ENCODE measurements at regions not wholly inside any gene's neighbourhood (a gene's known extent, or its start where the extent isn't known, plus 50 kb on each side); places are given as distances from the start of the nearest gene placed in this dataset.

DNA sequence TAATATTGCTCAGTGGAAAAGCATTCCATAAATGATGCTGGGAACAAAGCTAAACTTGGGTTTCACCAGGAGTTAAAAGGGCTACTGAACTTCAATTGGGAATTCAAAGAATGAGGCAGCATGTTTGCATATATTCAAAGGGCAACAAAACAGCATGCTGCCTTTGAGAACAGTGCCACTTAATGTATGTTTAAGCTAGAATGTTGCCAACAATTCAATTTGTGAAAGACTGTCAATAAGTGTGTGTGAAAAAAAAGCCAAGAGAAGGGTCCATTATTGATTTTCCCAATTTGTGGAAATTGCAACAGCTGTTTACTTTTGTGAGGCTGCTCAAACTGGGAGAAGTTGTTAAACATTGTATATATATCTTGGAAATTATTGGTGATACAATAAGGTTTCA, 701.9 kb upstream of the ACTRT1 start:
- no peaks in the 10 kb centered on the region for H3K9me2 ChIP-seq (ENCODE audit: insufficient read depth, low read length)
- no peaks in the 10 kb centered on the region for H3K9me3 ChIP-seq (ENCODE audit: low read length)
- TF ChIP-seq MXI1 (conservative IDR thresholded peaks at IDR 0.05; ENCODE audit: poor library complexity, severe bottlenecking) (no peak), EZH2 (IDR thresholded peaks at IDR 0.05; ENCODE audit: borderline replicate concordance, insufficient read depth, low read length, poor library complexity, severe bottlenecking) (no peak), EP300 (conservative IDR thresholded peaks at IDR 0.05; ENCODE audit: poor library complexity, severe bottlenecking) (no peak)
- H3K27ac ChIP-seq (ENCODE audit: low read length): no peak overlapping the region
- H2AFZ ChIP-seq (ENCODE audit: low read depth, low read length): no peak overlapping the region
- H3K36me3 ChIP-seq (ENCODE audit: insufficient read depth, low read length): no peaks in the 10 kb centered on the region
- no peak overlapping the region for H3K4me2 ChIP-seq (ENCODE audit: low read length)
- no peak overlapping the region for H3K4me3 ChIP-seq (ENCODE audit: low read length)
- H3K27me3 ChIP-seq (ENCODE audit: insufficient read depth, low read depth, low read length): no peaks in the 10 kb centered on the region
- H3F3A ChIP-seq (ENCODE audit: insufficient read depth, low read length, poor library complexity, severe bottlenecking): no peaks in the 10 kb centered on the region
- H3K79me2 ChIP-seq (replicated peaks; ENCODE audit: insufficient read depth, low read length): no peaks in the 10 kb centered on the region
- H4K20me1 ChIP-seq (ENCODE audit: insufficient read depth): no peaks in the 10 kb centered on the region
- H3K9ac ChIP-seq (ENCODE audit: low read length): no peak overlapping the region

DNA sequence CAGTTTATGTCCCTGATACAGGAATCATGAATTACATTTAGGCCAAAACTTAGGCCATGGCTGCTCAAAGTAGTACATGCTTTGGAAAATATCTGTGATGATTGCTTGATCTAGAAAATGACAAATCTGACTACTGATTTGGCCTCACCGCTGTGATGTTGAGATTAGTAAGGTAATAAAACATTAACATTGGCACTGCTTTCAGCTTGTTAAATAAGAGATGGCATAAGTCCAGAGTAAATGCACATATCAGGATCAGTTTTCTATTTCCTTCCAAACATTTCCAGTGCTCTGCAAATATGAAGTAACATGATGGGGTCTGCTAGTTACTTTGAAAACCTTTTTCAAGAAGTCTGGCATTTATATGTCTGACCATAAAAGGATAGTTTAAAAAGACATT, 687.3 kb upstream of the ACTRT1 start:
- no peak for TF ChIP-seq EP300 (conservative IDR thresholded peaks at IDR 0.05; ENCODE audit: poor library complexity, severe bottlenecking)
- TF ChIP-seq SMC3 (conservative IDR thresholded peaks at IDR 0.05; ENCODE audit: poor library complexity): no peak
- TF ChIP-seq MXI1 (conservative IDR thresholded peaks at IDR 0.05; ENCODE audit: poor library complexity, severe bottlenecking): no peak
- no peak for TF ChIP-seq POLR2AphosphoS5 (IDR thresholded peaks at IDR 0.05)
- no peak for TF ChIP-seq EZH2 (IDR thresholded peaks at IDR 0.05; ENCODE audit: borderline replicate concordance, insufficient read depth, low read length, poor library complexity, severe bottlenecking)
- TF ChIP-seq TAF1 (IDR thresholded peaks at IDR 0.05; ENCODE audit: low read depth): no peak
- TF ChIP-seq RAD21 (conservative IDR thresholded peaks at IDR 0.05): no peak
- TF ChIP-seq, protein P1, sequence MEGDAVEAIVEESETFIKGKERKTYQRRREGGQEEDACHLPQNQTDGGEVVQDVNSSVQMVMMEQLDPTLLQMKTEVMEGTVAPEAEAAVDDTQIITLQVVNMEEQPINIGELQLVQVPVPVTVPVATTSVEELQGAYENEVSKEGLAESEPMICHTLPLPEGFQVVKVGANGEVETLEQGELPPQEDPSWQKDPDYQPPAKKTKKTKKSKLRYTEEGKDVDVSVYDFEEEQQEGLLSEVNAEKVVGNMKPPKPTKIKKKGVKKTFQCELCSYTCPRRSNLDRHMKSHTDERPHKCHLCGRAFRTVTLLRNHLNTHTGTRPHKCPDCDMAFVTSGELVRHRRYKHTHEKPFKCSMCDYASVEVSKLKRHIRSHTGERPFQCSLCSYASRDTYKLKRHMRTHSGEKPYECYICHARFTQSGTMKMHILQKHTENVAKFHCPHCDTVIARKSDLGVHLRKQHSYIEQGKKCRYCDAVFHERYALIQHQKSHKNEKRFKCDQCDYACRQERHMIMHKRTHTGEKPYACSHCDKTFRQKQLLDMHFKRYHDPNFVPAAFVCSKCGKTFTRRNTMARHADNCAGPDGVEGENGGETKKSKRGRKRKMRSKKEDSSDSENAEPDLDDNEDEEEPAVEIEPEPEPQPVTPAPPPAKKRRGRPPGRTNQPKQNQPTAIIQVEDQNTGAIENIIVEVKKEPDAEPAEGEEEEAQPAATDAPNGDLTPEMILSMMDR (IDR thresholded peaks at IDR 0.05; ENCODE audit: poor library complexity, severe bottlenecking): no peak
- TF ChIP-seq, protein P2, sequence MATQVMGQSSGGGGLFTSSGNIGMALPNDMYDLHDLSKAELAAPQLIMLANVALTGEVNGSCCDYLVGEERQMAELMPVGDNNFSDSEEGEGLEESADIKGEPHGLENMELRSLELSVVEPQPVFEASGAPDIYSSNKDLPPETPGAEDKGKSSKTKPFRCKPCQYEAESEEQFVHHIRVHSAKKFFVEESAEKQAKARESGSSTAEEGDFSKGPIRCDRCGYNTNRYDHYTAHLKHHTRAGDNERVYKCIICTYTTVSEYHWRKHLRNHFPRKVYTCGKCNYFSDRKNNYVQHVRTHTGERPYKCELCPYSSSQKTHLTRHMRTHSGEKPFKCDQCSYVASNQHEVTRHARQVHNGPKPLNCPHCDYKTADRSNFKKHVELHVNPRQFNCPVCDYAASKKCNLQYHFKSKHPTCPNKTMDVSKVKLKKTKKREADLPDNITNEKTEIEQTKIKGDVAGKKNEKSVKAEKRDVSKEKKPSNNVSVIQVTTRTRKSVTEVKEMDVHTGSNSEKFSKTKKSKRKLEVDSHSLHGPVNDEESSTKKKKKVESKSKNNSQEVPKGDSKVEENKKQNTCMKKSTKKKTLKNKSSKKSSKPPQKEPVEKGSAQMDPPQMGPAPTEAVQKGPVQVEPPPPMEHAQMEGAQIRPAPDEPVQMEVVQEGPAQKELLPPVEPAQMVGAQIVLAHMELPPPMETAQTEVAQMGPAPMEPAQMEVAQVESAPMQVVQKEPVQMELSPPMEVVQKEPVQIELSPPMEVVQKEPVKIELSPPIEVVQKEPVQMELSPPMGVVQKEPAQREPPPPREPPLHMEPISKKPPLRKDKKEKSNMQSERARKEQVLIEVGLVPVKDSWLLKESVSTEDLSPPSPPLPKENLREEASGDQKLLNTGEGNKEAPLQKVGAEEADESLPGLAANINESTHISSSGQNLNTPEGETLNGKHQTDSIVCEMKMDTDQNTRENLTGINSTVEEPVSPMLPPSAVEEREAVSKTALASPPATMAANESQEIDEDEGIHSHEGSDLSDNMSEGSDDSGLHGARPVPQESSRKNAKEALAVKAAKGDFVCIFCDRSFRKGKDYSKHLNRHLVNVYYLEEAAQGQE (IDR thresholded peaks at IDR 0.05; ENCODE audit: borderline replicate concordance): no peak
- Histone ChIP-seq H3K9ac (ENCODE audit: low read length) (no peak overlapping the region), H3K27me3 (ENCODE audit: insufficient read depth, low read depth, low read length) (no peaks in the 10 kb centered on the region), H3K4me3 (ENCODE audit: low read length) (no peak overlapping the region), H2AFZ (ENCODE audit: low read depth, low read length) (no peak overlapping the region), H3K79me2 (replicated peaks; ENCODE audit: insufficient read depth, low read length) (no peaks in the 10 kb centered on the region), H3K36me3 (ENCODE audit: insufficient read depth, low read length) (no peaks in the 10 kb centered on the region), H3K4me2 (ENCODE audit: low read length) (no peak overlapping the region), H3F3A (ENCODE audit: insufficient read depth, low read length, poor library complexity, severe bottlenecking) (no peaks in the 10 kb centered on the region), H3K9me2 (ENCODE audit: insufficient read depth, low read length) (no peaks in the 10 kb centered on the region), H3K9me3 (ENCODE audit: low read length) (no peaks in the 10 kb centered on the region), H4K20me1 (ENCODE audit: insufficient read depth) (no peaks in the 10 kb centered on the region), H3K27ac (ENCODE audit: low read length) (no peak overlapping the region)

DNA sequence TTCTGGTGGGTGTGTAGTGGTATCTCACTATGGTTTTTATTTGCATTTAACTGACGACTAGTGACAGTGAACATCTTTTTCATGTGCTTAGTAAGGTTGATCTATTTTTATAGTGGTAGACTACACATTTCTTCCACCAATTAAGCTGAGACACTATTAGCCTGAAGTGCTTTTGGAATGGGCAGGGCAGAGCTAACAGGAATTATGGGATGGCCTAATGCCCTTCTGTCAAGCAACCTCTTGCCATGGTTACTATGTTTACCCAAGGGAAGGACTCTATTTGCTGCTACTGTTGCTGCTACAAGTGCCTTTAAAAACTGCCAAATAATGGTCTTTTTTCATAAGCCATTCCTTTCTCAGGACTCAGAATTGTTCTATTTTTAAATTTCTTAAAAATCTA, 676.7 kb upstream of the ACTRT1 start:
- no peaks in the 10 kb centered on the region for H3K9me2 ChIP-seq (ENCODE audit: insufficient read depth, low read length)
- no peak overlapping the region for H3K4me3 ChIP-seq (ENCODE audit: low read length)
- H3K9ac ChIP-seq (ENCODE audit: low read length): no peak overlapping the region
- H3K27me3 ChIP-seq (ENCODE audit: insufficient read depth, low read depth, low read length): no peaks in the 10 kb centered on the region
- no peaks in the 10 kb centered on the region for H3K36me3 ChIP-seq (ENCODE audit: insufficient read depth, low read length)
- no peak overlapping the region for H2AFZ ChIP-seq (ENCODE audit: low read depth, low read length)
- H3K27ac ChIP-seq (ENCODE audit: low read length): no peak overlapping the region
- TF ChIP-seq EP300 (conservative IDR thresholded peaks at IDR 0.05; ENCODE audit: poor library complexity, severe bottlenecking): no peak
- no peak for TF ChIP-seq SMC3 (conservative IDR thresholded peaks at IDR 0.05; ENCODE audit: poor library complexity)
- TF ChIP-seq, protein P1 (IDR thresholded peaks at IDR 0.05; ENCODE audit: poor library complexity, severe bottlenecking): no peak
- no peak for TF ChIP-seq RAD21 (conservative IDR thresholded peaks at IDR 0.05)
- no peak for TF ChIP-seq TAF1 (IDR thresholded peaks at IDR 0.05; ENCODE audit: low read depth)
- H3K4me2 ChIP-seq (ENCODE audit: low read length): no peak overlapping the region
- H3F3A ChIP-seq (ENCODE audit: insufficient read depth, low read length, poor library complexity, severe bottlenecking): no peaks in the 10 kb centered on the region
- H4K20me1 ChIP-seq (ENCODE audit: insufficient read depth): no peaks in the 10 kb centered on the region
- no peaks in the 10 kb centered on the region for H3K79me2 ChIP-seq (replicated peaks; ENCODE audit: insufficient read depth, low read length)
- no peaks in the 10 kb centered on the region for H3K9me3 ChIP-seq (ENCODE audit: low read length)
